Stimulated activated effector memory CD8-positive, alpha-beta T cell treated with anti-CD3 and anti-CD28 coated beads, Interleukin-12 subunit alpha, Interleukin-12 subunit beta, amount 100 ng/mL, for 72 hours (primary cell): ENCODE measurements at regions not wholly inside any gene's neighbourhood (a gene's known extent, or its start where the extent isn't known, plus 50 kb on each side); places are given as distances from the start of the nearest gene placed in this dataset.

ENCODE experiments used
- ATAC-seq: fragments of 150-1000 bp; cut with Tn5 transposase; 2 replicates; pipeline ENCODE4 v1.10.0; 2021
- DNase-seq, 2 donors: peaks; one replicate each; pipeline ENCODE4 v3.0.0; 2021 to 2022; ENCODE audit warnings: low spot score in 2 of 2
- H3K27ac Mint-ChIP-seq: one replicate; pipeline ENCODE4 v1.8.0; 2022; ENCODE audit warnings: mild to moderate bottlenecking, mixed read lengths
- H3K36me3 Mint-ChIP-seq: one replicate; pipeline ENCODE4 v1.8.0; 2022; ENCODE audit warnings: mild to moderate bottlenecking, mixed read lengths
- H3K4me1 Mint-ChIP-seq: one replicate; pipeline ENCODE4 v1.8.0; 2022; ENCODE audit warnings: mixed read lengths
- H3K4me3 Mint-ChIP-seq: one replicate; pipeline ENCODE4 v1.8.0; 2022; ENCODE audit warnings: mild to moderate bottlenecking, mixed read lengths
- H3K9me3 Mint-ChIP-seq: one replicate; pipeline ENCODE4 v1.8.0; 2022; ENCODE audit warnings: mixed read lengths

GRCh38 chr4:178273168-178273567, 830.9 kb upstream of the AGA start:
- no peak for DNase-seq
- no peak overlapping the region for H3K27ac Mint-ChIP-seq
- H3K9me3 Mint-ChIP-seq = peaks cover 17% of the 10 kb centered on the region
- H3K4me3 Mint-ChIP-seq = no peak overlapping the region
- no peaks in the 10 kb centered on the region for H3K36me3 Mint-ChIP-seq
- H3K4me1 Mint-ChIP-seq = no peaks in the 10 kb centered on the region
- ATAC-seq = no peak

GRCh38 chr4:178275671-178276360, 833.6 kb upstream of the AGA start:
- Mint-ChIP-seq H3K36me3 (no peaks in the 10 kb centered on the region), H3K9me3 (peaks cover 20% of the 10 kb centered on the region), H3K4me3 (no peak overlapping the region), H3K4me1 (no peaks in the 10 kb centered on the region), H3K27ac (no peak overlapping the region)
- ATAC-seq (no peak), DNase-seq (no peak)

GRCh38 chr4:178280362-178280761, 838.1 kb upstream of the AGA start:
- DNase-seq (no peak), ATAC-seq (no peak)
- Mint-ChIP-seq H3K4me3 (no peak overlapping the region), H3K9me3 (peaks cover 21% of the 10 kb centered on the region), H3K27ac (no peak overlapping the region), H3K4me1 (no peaks in the 10 kb centered on the region), H3K36me3 (no peaks in the 10 kb centered on the region)

- no peaks in the 10 kb centered on the region for H3K4me1 Mint-ChIP-seq
- DNase-seq = no peak
- no peaks in the 10 kb centered on the region for H3K36me3 Mint-ChIP-seq
- peaks cover 24% of the 10 kb centered on the region for H3K9me3 Mint-ChIP-seq
- no peak for ATAC-seq
- no peak overlapping the region for H3K4me3 Mint-ChIP-seq
- H3K27ac Mint-ChIP-seq = no peak overlapping the region
Observed at GRCh38 chr4:178288462-178288861, 846.2 kb upstream of the AGA start.

GRCh38 chr4:178293601-178294000, 851.4 kb upstream of the AGA start:
- Mint-ChIP-seq H3K4me1 (no peaks in the 10 kb centered on the region), H3K27ac (no peak overlapping the region), H3K9me3 (peaks cover 13% of the 10 kb centered on the region), H3K36me3 (no peaks in the 10 kb centered on the region), H3K4me3 (no peak overlapping the region)
- ATAC-seq = no peak
- DNase-seq = no peak

- Mint-ChIP-seq H3K9me3 (peaks cover 10% of the 10 kb centered on the region), H3K4me1 (no peaks in the 10 kb centered on the region), H3K4me3 (no peak overlapping the region), H3K36me3 (no peaks in the 10 kb centered on the region), H3K27ac (no peak overlapping the region)
- DNase-seq = no peak
- ATAC-seq = no peak
Observed at GRCh38 chr4:178296669-178297068, 854.4 kb upstream of the AGA start.

GRCh38 chr4:178306565-178306964, 864.3 kb upstream of the AGA start:
- DNase-seq (no peak), ATAC-seq (no peak)
- no peaks in the 10 kb centered on the region for H3K36me3 Mint-ChIP-seq
- no peak overlapping the region for H3K27ac Mint-ChIP-seq
- H3K4me1 Mint-ChIP-seq = no peaks in the 10 kb centered on the region
- H3K4me3 Mint-ChIP-seq = no peak overlapping the region
- peaks cover 6% of the 10 kb centered on the region for H3K9me3 Mint-ChIP-seq

- ATAC-seq (no peak), DNase-seq (no peak)
- H3K27ac Mint-ChIP-seq = no peak overlapping the region
- H3K4me3 Mint-ChIP-seq = no peak overlapping the region
- peaks cover 6% of the 10 kb centered on the region for H3K9me3 Mint-ChIP-seq
- H3K36me3 Mint-ChIP-seq = no peaks in the 10 kb centered on the region
- no peaks in the 10 kb centered on the region for H3K4me1 Mint-ChIP-seq
Observed at GRCh38 chr4:178309890-178310289, 867.7 kb upstream of the AGA start.

GRCh38 chr4:178311997-178312396, 869.8 kb upstream of the AGA start:
- Mint-ChIP-seq H3K36me3 (no peaks in the 10 kb centered on the region), H3K4me1 (no peaks in the 10 kb centered on the region), H3K27ac (no peak overlapping the region)

GRCh38 chr4:178314287-178314686, 872.0 kb upstream of the AGA start:
- Mint-ChIP-seq H3K4me1 (no peaks in the 10 kb centered on the region), H3K36me3 (no peaks in the 10 kb centered on the region), H3K9me3 (peaks cover 8% of the 10 kb centered on the region), H3K27ac (no peak overlapping the region), H3K4me3 (no peak overlapping the region)
- no peak for DNase-seq
- ATAC-seq = no peak

More at GRCh38 chr4:178311997-178312396, 869.8 kb upstream of the AGA start:
- DNase-seq (no peak), ATAC-seq (no peak)
- Mint-ChIP-seq H3K9me3 (peaks cover 7% of the 10 kb centered on the region), H3K4me3 (no peak overlapping the region)

- Mint-ChIP-seq H3K4me3 (no peak overlapping the region), H3K36me3 (no peaks in the 10 kb centered on the region), H3K4me1 (no peaks in the 10 kb centered on the region), H3K9me3 (peaks cover 12% of the 10 kb centered on the region), H3K27ac (no peak overlapping the region)
- DNase-seq (no peak), ATAC-seq (no peak)
Observed at GRCh38 chr4:178316211-178316610, 874.0 kb upstream of the AGA start.

GRCh38 chr4:178320003-178320402, 877.8 kb upstream of the AGA start:
- Mint-ChIP-seq H3K4me1 (no peaks in the 10 kb centered on the region), H3K36me3 (no peaks in the 10 kb centered on the region), H3K27ac (no peak overlapping the region), H3K4me3 (no peak overlapping the region), H3K9me3 (peaks cover 22% of the 10 kb centered on the region)
- ATAC-seq (no peak), DNase-seq (no peak)

GRCh38 chr4:178322524-178323183, 880.4 kb upstream of the AGA start:
- peaks cover 19% of the 10 kb centered on the region for H3K9me3 Mint-ChIP-seq
- H3K4me3 Mint-ChIP-seq = no peak overlapping the region
- no peak overlapping the region for H3K27ac Mint-ChIP-seq
- DNase-seq = no peak
- no peaks in the 10 kb centered on the region for H3K4me1 Mint-ChIP-seq
- no peak for ATAC-seq
- H3K36me3 Mint-ChIP-seq = no peaks in the 10 kb centered on the region

- ATAC-seq (no peak), DNase-seq (no peak)
- H3K4me3 Mint-ChIP-seq = no peak overlapping the region
- no peaks in the 10 kb centered on the region for H3K36me3 Mint-ChIP-seq
- peaks cover 8% of the 10 kb centered on the region for H3K9me3 Mint-ChIP-seq
- H3K4me1 Mint-ChIP-seq = no peaks in the 10 kb centered on the region
- H3K27ac Mint-ChIP-seq = no peak overlapping the region
Observed at GRCh38 chr4:178329226-178329872, 887.1 kb upstream of the AGA start.

GRCh38 chr4:178333355-178333754, 891.1 kb upstream of the AGA start:
- Mint-ChIP-seq H3K9me3 (peaks cover 2% of the 10 kb centered on the region), H3K4me3 (no peak overlapping the region), H3K36me3 (no peaks in the 10 kb centered on the region), H3K4me1 (no peaks in the 10 kb centered on the region), H3K27ac (no peak overlapping the region)
- DNase-seq (no peak), ATAC-seq (no peak)

- DNase-seq (no peak), ATAC-seq (no peak)
- Mint-ChIP-seq H3K4me1 (no peaks in the 10 kb centered on the region), H3K27ac (no peak overlapping the region), H3K36me3 (no peaks in the 10 kb centered on the region), H3K4me3 (no peak overlapping the region), H3K9me3 (peaks cover 3% of the 10 kb centered on the region)
Observed at GRCh38 chr4:178339769-178340168, 897.5 kb upstream of the AGA start.
